Activated CD4-positive, alpha-beta T cell treated with anti-CD3 and anti-CD28 coated beads, Interleukin-10, Interleukin-2, amounts not matched to agents 100 ng/mL and 50 ng/mL, durations not matched to agents 16 hours and 8 hours (primary cell): ENCODE measurements at regions not wholly inside any gene's neighbourhood (a gene's known extent, or its start where the extent isn't known, plus 50 kb on each side); places are given as distances from the start of the nearest gene placed in this dataset.
"Not testable (repeated sequence)": the region's sequence is repeated elsewhere in the genome, so short reads cannot be mapped to it uniquely, and the experiment has no call there.

Experiments used
- DNase-seq: peaks from one replicate; pipeline ENCODE4 v3.0.0-alpha.2; 2020

- DNase-seq, result no peak
Observed at GRCh38 chr7:91407942-91408341, 143.7 kb downstream of the FZD1 start.

- no peak for DNase-seq
Observed at GRCh38 chr7:91408388-91409154, 144.3 kb downstream of the FZD1 start.

- no peak for DNase-seq
Observed at GRCh38 chr7:91411060-91411459, 146.8 kb downstream of the FZD1 start.

- no peak for DNase-seq
Observed at GRCh38 chr7:91412298-91412697, 148.1 kb downstream of the FZD1 start.

- DNase-seq, result no peak
Observed at GRCh38 chr7:91414734-91415133, 150.5 kb downstream of the FZD1 start.

GRCh38 chr7:91416155-91416865 is 152.1 kb downstream of the FZD1 start:
- no peak for DNase-seq

GRCh38 chr7:91420606-91421005 is 156.4 kb downstream of the FZD1 start:
- no peak for DNase-seq

- no peak for DNase-seq
Observed at GRCh38 chr7:91421018-91421417, 156.8 kb downstream of the FZD1 start.

- DNase-seq, result no peak
Observed at GRCh38 chr7:91424371-91424770, 160.1 kb downstream of the FZD1 start.

- DNase-seq, result no peak
Observed at GRCh38 chr7:91425149-91425548, 160.9 kb downstream of the FZD1 start.

- no peak for DNase-seq
Observed at GRCh38 chr7:91427051-91427450, 162.8 kb downstream of the FZD1 start.

GRCh38 chr7:91431601-91432000 is 167.4 kb downstream of the FZD1 start:
- no peak for DNase-seq

GRCh38 chr7:91434836-91435235 is 170.6 kb downstream of the FZD1 start:
- DNase-seq, result no peak

- DNase-seq, result no peak
Observed at GRCh38 chr7:91435381-91436059, 171.3 kb downstream of the FZD1 start.

- no peak for DNase-seq
Observed at GRCh38 chr7:91436655-91437054, 172.4 kb downstream of the FZD1 start.

- not testable (repeated sequence) for DNase-seq
Observed at GRCh38 chr7:91440198-91440597, 176.0 kb downstream of the FZD1 start.

GRCh38 chr7:91443862-91444261 is 179.6 kb downstream of the FZD1 start:
- no peak for DNase-seq

GRCh38 chr7:91446819-91447218 is 182.6 kb downstream of the FZD1 start:
- no peak for DNase-seq

GRCh38 chr7:91455411-91455810 is 191.2 kb downstream of the FZD1 start:
- no peak for DNase-seq

- no peak for DNase-seq
Observed at GRCh38 chr7:91457208-91457607, 193.0 kb downstream of the FZD1 start.

GRCh38 chr7:91459539-91459938 is 195.3 kb downstream of the FZD1 start:
- DNase-seq, result no peak

- DNase-seq, result no peak
Observed at GRCh38 chr7:91462316-91462715, 198.1 kb downstream of the FZD1 start.

- no peak for DNase-seq
Observed at GRCh38 chr7:91463330-91463729, 199.1 kb downstream of the FZD1 start.

- no peak for DNase-seq
Observed at GRCh38 chr7:91465595-91466061, 201.4 kb downstream of the FZD1 start.
